ENCODE measurements at regions not wholly inside any gene's neighbourhood (a gene's known extent, or its start where the extent isn't known, plus 50 kb on each side); places are given as distances from the start of the nearest gene placed in this dataset.

- no peaks in the 10 kb centered on the region for H3K36me3 Mint-ChIP-seq
- H3K4me1 Mint-ChIP-seq, result no peaks in the 10 kb centered on the region
- Histone ChIP-seq H3K36me3 (ENCODE audit: control insufficient read depth, insufficient read depth, low read length) (no peaks in the 10 kb centered on the region), H3K4me1 (ENCODE audit: control insufficient read depth, insufficient read depth, low read length, poor library complexity, severe bottlenecking) (no peaks in the 10 kb centered on the region), H3K4me3 (ENCODE audit: low read depth, low read length) (no peak overlapping the region), H3K9me3 (ENCODE audit: control insufficient read depth in 2 of 2, low read length in 2 of 2) (no peaks in the 10 kb centered on the region), H3K27ac (ENCODE audit: insufficient read depth, low read length, poor library complexity, severe bottlenecking) (no peak overlapping the region), H3K27me3 (ENCODE audit: control insufficient read depth, insufficient read depth, low read length) (no peaks in the 10 kb centered on the region)
- no peak overlapping the region for H3K4me3 Mint-ChIP-seq
- DNase-seq (no peak), ATAC-seq (ENCODE audit: low read depth in 2 of 2) (no peak)
- no peaks in the 10 kb centered on the region for H3K27me3 Mint-ChIP-seq
- H3K9me3 Mint-ChIP-seq, result peaks cover 0 to 7% (median 3%) of the 10 kb centered on the region in 7 donors
- H3K27ac Mint-ChIP-seq, result no peak overlapping the region
Observed at GRCh38 chr16:52618753-52619497, 72.0 kb upstream of the TOX3 start.

GRCh38 chr16:52617591-52617990 lies 70.6 kb upstream of the TOX3 start:
- ATAC-seq (ENCODE audit: low read depth in 2 of 2), result no peak
- no peaks in the 10 kb centered on the region for H3K27me3 ChIP-seq (ENCODE audit: control insufficient read depth, insufficient read depth, low read length)

GRCh38 chr16:52613508-52613907 lies 66.6 kb upstream of the TOX3 start:
- Mint-ChIP-seq H3K4me3 (no peak overlapping the region), H3K27me3 (no peaks in the 10 kb centered on the region), H3K36me3 (no peaks in the 10 kb centered on the region), H3K4me1 (no peaks in the 10 kb centered on the region), H3K9me3 (peaks cover 0 to 13% (median 6%) of the 10 kb centered on the region in 7 donors), H3K27ac (no peak overlapping the region)
- H3K36me3 ChIP-seq (ENCODE audit: control insufficient read depth, insufficient read depth, low read length), result no peaks in the 10 kb centered on the region
- H3K4me3 ChIP-seq (ENCODE audit: low read depth, low read length), result no peak overlapping the region
- DNase-seq (no peak), ATAC-seq (ENCODE audit: low read depth in 2 of 2) (no peak)
- no peaks in the 10 kb centered on the region for H3K4me1 ChIP-seq (ENCODE audit: control insufficient read depth, insufficient read depth, low read length, poor library complexity, severe bottlenecking)
- no peaks in the 10 kb centered on the region for H3K9me3 ChIP-seq (ENCODE audit: control insufficient read depth in 2 of 2, low read length in 2 of 2)
- H3K27ac ChIP-seq (ENCODE audit: insufficient read depth, low read length, poor library complexity, severe bottlenecking), result no peak overlapping the region
- no peaks in the 10 kb centered on the region for H3K27me3 ChIP-seq (ENCODE audit: control insufficient read depth, insufficient read depth, low read length)

More at GRCh38 chr16:52617591-52617990, 70.6 kb upstream of the TOX3 start:
- Mint-ChIP-seq H3K36me3 (no peaks in the 10 kb centered on the region), H3K27me3 (no peaks in the 10 kb centered on the region), H3K9me3 (peaks cover 0 to 7% (median 3%) of the 10 kb centered on the region in 7 donors), H3K27ac (no peak overlapping the region), H3K4me3 (no peak overlapping the region), H3K4me1 (no peaks in the 10 kb centered on the region)
- H3K4me1 ChIP-seq (ENCODE audit: control insufficient read depth, insufficient read depth, low read length, poor library complexity, severe bottlenecking), result no peaks in the 10 kb centered on the region
- DNase-seq, result no peak
- H3K36me3 ChIP-seq (ENCODE audit: control insufficient read depth, insufficient read depth, low read length), result no peaks in the 10 kb centered on the region
- H3K4me3 ChIP-seq (ENCODE audit: low read depth, low read length), result no peak overlapping the region
- no peak overlapping the region for H3K27ac ChIP-seq (ENCODE audit: insufficient read depth, low read length, poor library complexity, severe bottlenecking)
- H3K9me3 ChIP-seq (ENCODE audit: control insufficient read depth in 2 of 2, low read length in 2 of 2), result no peaks in the 10 kb centered on the region

DNA sequence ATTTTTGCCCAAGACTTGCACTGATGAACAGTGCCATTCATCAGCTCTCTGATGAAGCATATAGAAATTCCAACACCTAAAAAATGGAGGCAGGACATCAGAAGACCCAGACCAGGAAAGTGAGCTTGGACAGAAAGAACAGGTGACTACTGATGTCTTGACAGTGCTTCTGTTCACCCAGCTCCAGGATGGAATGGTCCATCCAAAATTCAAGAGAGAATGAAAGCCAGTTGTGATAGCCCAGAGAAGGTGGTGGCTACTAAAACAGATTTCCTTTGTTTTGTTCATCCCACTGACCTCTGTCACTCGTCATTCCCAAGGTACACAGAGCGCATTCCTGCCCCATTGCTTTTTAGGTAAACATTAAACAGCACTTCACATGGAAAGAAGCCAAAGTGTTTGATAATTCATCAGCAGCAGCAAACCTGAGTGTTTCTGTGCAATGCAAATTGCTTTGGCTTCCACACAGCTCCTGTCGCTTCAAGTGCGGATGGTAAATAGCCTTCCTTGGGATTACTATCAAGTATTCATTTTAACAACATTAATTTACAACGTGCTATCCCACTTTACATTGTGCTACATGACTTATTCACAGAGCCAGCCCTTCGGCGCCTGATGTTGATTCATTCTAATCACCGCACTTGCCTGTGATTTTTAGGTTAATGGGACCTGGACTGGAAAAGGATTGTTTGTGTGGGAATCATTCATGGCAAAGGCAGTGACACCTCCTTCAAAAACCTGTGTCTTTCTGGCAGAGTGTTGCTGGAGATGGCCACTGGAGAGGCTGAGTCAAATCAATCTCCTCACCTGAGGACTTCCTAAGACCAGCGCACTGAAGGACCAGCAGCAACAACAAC lies 65.1 kb upstream of the TOX3 start:
- H3K9me3 Mint-ChIP-seq, result peaks cover 0 to 11% (median 4%) of the 10 kb centered on the region in 7 donors
- H3K36me3 Mint-ChIP-seq, result no peaks in the 10 kb centered on the region
- no peak overlapping the region for H3K27ac Mint-ChIP-seq

GRCh38 chr16:52603015-52603414 lies 56.1 kb upstream of the TOX3 start:
- H3K4me3 ChIP-seq (ENCODE audit: low read depth, low read length), result no peak overlapping the region
- H3K4me1 ChIP-seq (ENCODE audit: control insufficient read depth, insufficient read depth, low read length, poor library complexity, severe bottlenecking), result no peaks in the 10 kb centered on the region
- no peaks in the 10 kb centered on the region for H3K9me3 ChIP-seq (ENCODE audit: control insufficient read depth in 2 of 2, low read length in 2 of 2)
- no peaks in the 10 kb centered on the region for H3K36me3 ChIP-seq (ENCODE audit: control insufficient read depth, insufficient read depth, low read length)
- H3K27ac Mint-ChIP-seq, result no peak overlapping the region
- H3K9me3 Mint-ChIP-seq, result peaks cover 0 to 2% (median 0%) of the 10 kb centered on the region in 7 donors
- H3K27me3 Mint-ChIP-seq, result no peaks in the 10 kb centered on the region
- no peak overlapping the region for H3K4me3 Mint-ChIP-seq
- no peak overlapping the region for H3K27ac ChIP-seq (ENCODE audit: insufficient read depth, low read length, poor library complexity, severe bottlenecking)
- no peaks in the 10 kb centered on the region for H3K36me3 Mint-ChIP-seq
- DNase-seq (no peak), ATAC-seq (ENCODE audit: low read depth in 2 of 2) (no peak)
- H3K4me1 Mint-ChIP-seq, result no peaks in the 10 kb centered on the region
- H3K27me3 ChIP-seq (ENCODE audit: control insufficient read depth, insufficient read depth, low read length), result no peaks in the 10 kb centered on the region

More for the DNA sequence above, 65.1 kb upstream of the TOX3 start:
- H3K4me1 Mint-ChIP-seq, result no peaks in the 10 kb centered on the region
- no peak overlapping the region for H3K27ac ChIP-seq (ENCODE audit: insufficient read depth, low read length, poor library complexity, severe bottlenecking)
- H3K9me3 ChIP-seq (ENCODE audit: control insufficient read depth in 2 of 2, low read length in 2 of 2), result no peaks in the 10 kb centered on the region
- no peaks in the 10 kb centered on the region for H3K27me3 ChIP-seq (ENCODE audit: control insufficient read depth, insufficient read depth, low read length)
- no peaks in the 10 kb centered on the region for H3K4me1 ChIP-seq (ENCODE audit: control insufficient read depth, insufficient read depth, low read length, poor library complexity, severe bottlenecking)
- H3K4me3 Mint-ChIP-seq, result no peak overlapping the region
- no peak overlapping the region for H3K4me3 ChIP-seq (ENCODE audit: low read depth, low read length)
- no peaks in the 10 kb centered on the region for H3K27me3 Mint-ChIP-seq
- ATAC-seq (ENCODE audit: low read depth in 2 of 2) (no peak), DNase-seq (no peak)
- no peaks in the 10 kb centered on the region for H3K36me3 ChIP-seq (ENCODE audit: control insufficient read depth, insufficient read depth, low read length)

DNA sequence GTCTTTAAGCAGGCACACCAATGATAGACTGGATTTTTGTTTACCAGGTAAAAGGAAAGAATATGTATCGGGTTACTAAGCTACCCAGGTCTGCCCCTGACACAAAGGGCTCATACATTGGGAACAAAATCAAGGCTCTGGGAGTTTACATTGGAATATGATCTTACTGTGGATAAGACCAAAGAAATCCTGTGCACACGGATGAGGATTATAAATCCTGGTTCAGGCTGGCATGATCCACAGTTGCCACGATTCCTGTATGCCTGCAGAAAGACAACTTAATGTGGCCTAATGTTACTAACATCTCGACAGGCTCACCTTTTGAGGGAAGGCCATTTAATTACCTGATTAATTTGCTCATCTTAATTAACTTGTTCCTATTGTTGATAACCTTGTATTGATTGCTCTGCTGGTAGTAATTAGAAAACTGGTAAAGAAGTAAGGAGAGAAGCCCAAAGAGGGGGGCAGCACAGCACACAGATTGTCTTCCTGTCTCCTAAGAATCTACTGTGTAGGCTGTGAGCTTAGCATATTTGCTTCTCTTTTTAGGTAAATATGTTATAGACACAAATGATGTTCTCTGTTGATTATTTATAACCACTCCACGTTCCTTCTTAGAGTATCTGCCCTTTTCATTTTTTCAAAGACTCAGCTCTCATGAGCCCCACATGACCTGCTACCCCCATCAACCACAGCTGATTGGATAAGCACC lies 51.0 kb upstream of the TOX3 start:
- Mint-ChIP-seq H3K27ac (no peak overlapping the region), H3K4me3 (no peak overlapping the region), H3K27me3 (no peaks in the 10 kb centered on the region), H3K4me1 (no peaks in the 10 kb centered on the region), H3K36me3 (no peaks in the 10 kb centered on the region), H3K9me3 (peaks cover 0 to 2% (median 0%) of the 10 kb centered on the region in 7 donors)
- no peak for DNase-seq
- Histone ChIP-seq H3K9me3 (ENCODE audit: control insufficient read depth in 2 of 2, low read length in 2 of 2) (no peaks in the 10 kb centered on the region), H3K27ac (ENCODE audit: insufficient read depth, low read length, poor library complexity, severe bottlenecking) (no peak overlapping the region), H3K27me3 (ENCODE audit: control insufficient read depth, insufficient read depth, low read length) (no peaks in the 10 kb centered on the region), H3K4me1 (ENCODE audit: control insufficient read depth, insufficient read depth, low read length, poor library complexity, severe bottlenecking) (no peaks in the 10 kb centered on the region), H3K4me3 (ENCODE audit: low read depth, low read length) (no peak overlapping the region), H3K36me3 (ENCODE audit: control insufficient read depth, insufficient read depth, low read length) (no peaks in the 10 kb centered on the region)
- no peak for ATAC-seq (ENCODE audit: low read depth in 2 of 2)

- H3K9me3 Mint-ChIP-seq, result peaks cover 0 to 2% (median 0%) of the 10 kb centered on the region in 7 donors
- no peaks in the 10 kb centered on the region for H3K27me3 Mint-ChIP-seq
- Histone ChIP-seq H3K9me3 (ENCODE audit: control insufficient read depth in 2 of 2, low read length in 2 of 2) (no peaks in the 10 kb centered on the region), H3K4me1 (ENCODE audit: control insufficient read depth, insufficient read depth, low read length, poor library complexity, severe bottlenecking) (no peaks in the 10 kb centered on the region), H3K4me3 (ENCODE audit: low read depth, low read length) (no peak overlapping the region), H3K27ac (ENCODE audit: insufficient read depth, low read length, poor library complexity, severe bottlenecking) (no peak overlapping the region), H3K36me3 (ENCODE audit: control insufficient read depth, insufficient read depth, low read length) (no peaks in the 10 kb centered on the region), H3K27me3 (ENCODE audit: control insufficient read depth, insufficient read depth, low read length) (no peaks in the 10 kb centered on the region)
- H3K4me1 Mint-ChIP-seq, result no peaks in the 10 kb centered on the region
- no peak overlapping the region for H3K27ac Mint-ChIP-seq
- no peak for ATAC-seq (ENCODE audit: low read depth in 2 of 2)
- H3K36me3 Mint-ChIP-seq, result no peaks in the 10 kb centered on the region
- no peak for DNase-seq
- H3K4me3 Mint-ChIP-seq, result no peak overlapping the region
Observed at GRCh38 chr16:52597073-52597771, 50.3 kb upstream of the TOX3 start.

All from CD4-positive, CD25-positive, alpha-beta regulatory T cell (primary cell).